Transverse colon (tissue), 4 donors: ENCODE measurements at regions not wholly inside any gene's neighbourhood (a gene's known extent, or its start where the extent isn't known, plus 50 kb on each side); places are given as distances from the start of the nearest gene placed in this dataset.
"Not testable (repeated sequence)": the region's sequence is repeated elsewhere in the genome, so short reads cannot be mapped to it uniquely, and the experiment has no call there.

ENCODE experiments used
- CTCF ChIP-seq, 5 experiments: fragments of 200-600 bp in 3 of 5; fragments of 450-650 bp in 2 of 5; sonication (generic) in 3 of 5; IDR thresholded peaks; 1 replicate in 2 of 5; 2 replicates in 3 of 5; pipeline ENCODE4 v1.5.1; 2016 to 2017; ENCODE audit warnings: antibody characterized with exemption in 5 of 5, inconsistent platforms in 3 of 5, mild to moderate bottlenecking in 2 of 5, moderate library complexity in 1 of 5
- EP300 ChIP-seq: sonication (generic); formaldehyde crosslinking; IDR thresholded peaks from one replicate; pipeline ENCODE4 v1.6.1; 2017; ENCODE audit warnings: antibody characterized with exemption, low read depth
- POLR2A ChIP-seq: fragments of 450-650 bp; IDR thresholded peaks from one replicate; pipeline ENCODE4 v1.6.1; 2016; ENCODE audit warnings: antibody characterized with exemption, mild to moderate bottlenecking, moderate library complexity
- POLR2AphosphoS5 ChIP-seq, 3 donors: sonication (generic); formaldehyde crosslinking; IDR thresholded peaks; one replicate each; pipeline ENCODE4 v1.6.1; 2016; ENCODE audit warnings: antibody characterized with exemption in 3 of 3

GRCh38 chr2:110328677-110329076 is 116.3 kb upstream of the MTLN start:
- not testable (repeated sequence) for TF ChIP-seq CTCF (IDR thresholded peaks at IDR 0.05); POLR2A; EP300; POLR2AphosphoS5 (IDR thresholded peaks at IDR 0.05)
